GM18873 (cell line): ENCODE measurements at regions not wholly inside any gene's neighbourhood (a gene's known extent, or its start where the extent isn't known, plus 50 kb on each side); places are given as distances from the start of the nearest gene placed in this dataset.

ENCODE experiments used
- ATAC-seq: cut with Tn5 transposase; IDR thresholded peaks from one replicate; pipeline ENCODE4 v1.9.1; 2021; ENCODE audit warnings: mild to moderate bottlenecking, moderate library complexity, moderate number of reproducible peaks; ENCODE audit not compliant: unreplicated experiment, low FRiP score

GRCh38 chr14:44035707-44036106 lies 471.4 kb downstream of the FSCB start:
- ATAC-seq, result no peak

- ATAC-seq, result no peak
Measured at GRCh38 chr14:44030831-44031383, 476.2 kb downstream of the FSCB start.

- ATAC-seq, result no peak
Measured at GRCh38 chr14:44029933-44030332, 477.1 kb downstream of the FSCB start.

- no peak for ATAC-seq
Measured at GRCh38 chr14:44027397-44027796, 479.7 kb downstream of the FSCB start.

- ATAC-seq, result no peak
Measured at GRCh38 chr14:44010595-44010994, 496.5 kb downstream of the FSCB start.

GRCh38 chr14:44010071-44010470 lies 497.0 kb downstream of the FSCB start:
- no peak for ATAC-seq

- ATAC-seq, result no peak
Measured at GRCh38 chr14:44009642-44010041, 497.4 kb downstream of the FSCB start.

- no peak for ATAC-seq
Measured at GRCh38 chr14:43988989-43989388, 518.1 kb downstream of the FSCB start.

- ATAC-seq, result no peak
Measured at GRCh38 chr14:43983721-43984120, 523.4 kb downstream of the FSCB start.

- no peak for ATAC-seq
Measured at GRCh38 chr14:43981135-43981768, 525.8 kb downstream of the FSCB start.

- no peak for ATAC-seq
Measured at GRCh38 chr14:43956741-43957140, 550.3 kb downstream of the FSCB start.

GRCh38 chr14:43949400-43949799 lies 557.7 kb downstream of the FSCB start:
- no peak for ATAC-seq

GRCh38 chr14:43939836-43940235 lies 567.2 kb downstream of the FSCB start:
- ATAC-seq, result no peak

- ATAC-seq, result no peak
Measured at GRCh38 chr14:43938588-43939281, 568.3 kb downstream of the FSCB start.

- ATAC-seq, result no peak
Measured at GRCh38 chr14:43937001-43937400, 570.1 kb downstream of the FSCB start.

- no peak for ATAC-seq
Measured at GRCh38 chr14:43934102-43934501, 573.0 kb downstream of the FSCB start.

- no peak for ATAC-seq
Measured at GRCh38 chr14:43914041-43914693, 592.9 kb downstream of the FSCB start.

- ATAC-seq, result no peak
Measured at GRCh38 chr14:43903209-43903608, 603.9 kb downstream of the FSCB start.

- ATAC-seq, result no peak
Measured at GRCh38 chr14:43901911-43902673, 605.0 kb downstream of the FSCB start.

GRCh38 chr14:43900173-43900655 lies 606.9 kb downstream of the FSCB start:
- no peak for ATAC-seq

GRCh38 chr14:43898687-43899086 lies 608.4 kb downstream of the FSCB start:
- no peak for ATAC-seq
